ENCODE measurements at regions not wholly inside any gene's neighbourhood (a gene's known extent, or its start where the extent isn't known, plus 50 kb on each side); places are given as distances from the start of the nearest gene placed in this dataset.
A peak's percentile ranks its signal among the peaks of the same experiment; 100 is the strongest.

DNA sequence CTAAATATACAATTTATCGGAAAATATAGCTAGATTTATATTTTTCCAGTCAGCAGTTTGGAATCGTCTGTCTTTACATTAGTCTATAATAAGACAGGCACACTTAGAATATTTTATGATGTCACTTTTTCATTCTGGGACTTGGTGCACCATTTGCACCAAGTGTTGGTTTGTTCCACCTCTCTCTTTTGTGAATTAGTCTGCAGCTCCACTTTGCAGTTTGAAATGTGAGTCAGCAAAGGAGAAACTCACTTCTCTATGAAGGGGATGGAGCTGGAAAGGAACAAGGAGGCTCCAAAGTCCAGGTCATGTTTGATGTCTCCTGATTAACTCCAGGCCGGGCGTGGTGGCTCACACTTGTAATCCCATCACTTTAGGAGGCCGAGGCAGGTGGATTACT, 63.8 kb upstream of the RTN4 start:
- ChIA-PET CTCF (ENCODE audit: low intra/inter-chr PET ratio, low total read pairs) (no interaction called here), POLR2A (interaction anchor here (1.9 kb wide), 1 partner anchor 64 kb away, joined by 5 read pairs; the partner anchor contains the start of gene RTN4)
- Histone ChIP-seq H3K36me3 (replicated peaks in 1 of 2; ENCODE audit: control insufficient read depth in 1 of 2, insufficient read depth in 2 of 2, low read length in 2 of 2) (no peaks in the 10 kb centered on the region), H3K4me3 (replicated peaks in 1 of 3; ENCODE audit: insufficient read depth in 1 of 3, low read depth in 2 of 3, low read length in 3 of 3) (no peak overlapping the region), H3K9ac (ENCODE audit: insufficient read depth, low read depth, low read length) (no peak overlapping the region), H2AFZ (ENCODE audit: low read length) (no peak overlapping the region), H3K4me1 (ENCODE audit: insufficient read depth, low read length) (peaks cover 53% of the 10 kb centered on the region), H3K4me2 (ENCODE audit: low read depth, low read length) (no peak overlapping the region), H3K9me3 (ENCODE audit: low read length) (no peaks in the 10 kb centered on the region), H4K20me1 (ENCODE audit: insufficient read depth, low read length) (peaks cover 4% of the 10 kb centered on the region; the same call in 1 of the 2 replicates), H3K27me3 (ENCODE audit: control insufficient read depth in 1 of 2, insufficient read depth in 2 of 2, low read length in 2 of 2) (peaks cover 0 to 21% of the 10 kb centered on the region in 2 experiments; a peak in 3 of 5 replicates), H3K79me2 (ENCODE audit: insufficient read depth, low read length) (no peaks in the 10 kb centered on the region), H3K27ac (ENCODE audit: extremely low read length, insufficient read depth, low read length) (no peak overlapping the region)
- BruUV-seq (replicated peaks), result no TSS peak
- DNase-seq (ENCODE audit: low spot score), result peak; percentile 38
- 21% methylated on average over 5 of the region's 5 CpGs for WGBS (ENCODE audit: low lambda C conversion rate)
- ATAC-seq, result no peak
- in situ Hi-C loops (cut with HindIII; ENCODE audit: extremely low pct_ligation_motif_present, low pct_unique_long_range_greater_than_20kb) (no loop called here), intact Hi-C loops (cut with micrococcal nuclease; ENCODE audit: unreplicated experiment) (loop anchor here (5.0 kb wide), 1 partner anchor 97 kb away; no protein-coding TSS in a partner anchor)
- no peak for FAIRE-seq
- TF ChIP-seq SCMH1 (CRISPR knock-in tag; IDR thresholded peaks at IDR 0.05; ENCODE audit: borderline replicate concordance) (no peak), ZMYM2 (CRISPR knock-in tag; IDR thresholded peaks at IDR 0.05) (0 out of 2 replicates have a peak, but pooled peaks have one; percentile 27), GATAD2A (CRISPR knock-in tag; IDR thresholded peaks at IDR 0.05) (peak; percentile 25; the same call in 1 of the 2 replicates), ATF7 (IDR thresholded peaks at IDR 0.05) (peak; percentile 62; the same call in 1 of the 2 replicates), ATF7 (CRISPR knock-in tag; IDR thresholded peaks at IDR 0.05) (no peak), ZNF251 (CRISPR knock-in tag; IDR thresholded peaks at IDR 0.05) (no peak), ZNF317 (CRISPR knock-in tag; IDR thresholded peaks at IDR 0.05) (0 out of 2 replicates have a peak, but pooled peaks have one; percentile 41), MAFF (IDR thresholded peaks at IDR 0.05; ENCODE audit: low read depth, low read length) (peak; percentile 46)
- TF ChIP-seq, protein P1, sequence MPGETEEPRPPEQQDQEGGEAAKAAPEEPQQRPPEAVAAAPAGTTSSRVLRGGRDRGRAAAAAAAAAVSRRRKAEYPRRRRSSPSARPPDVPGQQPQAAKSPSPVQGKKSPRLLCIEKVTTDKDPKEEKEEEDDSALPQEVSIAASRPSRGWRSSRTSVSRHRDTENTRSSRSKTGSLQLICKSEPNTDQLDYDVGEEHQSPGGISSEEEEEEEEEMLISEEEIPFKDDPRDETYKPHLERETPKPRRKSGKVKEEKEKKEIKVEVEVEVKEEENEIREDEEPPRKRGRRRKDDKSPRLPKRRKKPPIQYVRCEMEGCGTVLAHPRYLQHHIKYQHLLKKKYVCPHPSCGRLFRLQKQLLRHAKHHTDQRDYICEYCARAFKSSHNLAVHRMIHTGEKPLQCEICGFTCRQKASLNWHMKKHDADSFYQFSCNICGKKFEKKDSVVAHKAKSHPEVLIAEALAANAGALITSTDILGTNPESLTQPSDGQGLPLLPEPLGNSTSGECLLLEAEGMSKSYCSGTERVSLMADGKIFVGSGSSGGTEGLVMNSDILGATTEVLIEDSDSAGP (CRISPR knock-in tag; IDR thresholded peaks at IDR 0.05; ENCODE audit: borderline replicate concordance), result no peak
- TF ChIP-seq, protein P2, sequence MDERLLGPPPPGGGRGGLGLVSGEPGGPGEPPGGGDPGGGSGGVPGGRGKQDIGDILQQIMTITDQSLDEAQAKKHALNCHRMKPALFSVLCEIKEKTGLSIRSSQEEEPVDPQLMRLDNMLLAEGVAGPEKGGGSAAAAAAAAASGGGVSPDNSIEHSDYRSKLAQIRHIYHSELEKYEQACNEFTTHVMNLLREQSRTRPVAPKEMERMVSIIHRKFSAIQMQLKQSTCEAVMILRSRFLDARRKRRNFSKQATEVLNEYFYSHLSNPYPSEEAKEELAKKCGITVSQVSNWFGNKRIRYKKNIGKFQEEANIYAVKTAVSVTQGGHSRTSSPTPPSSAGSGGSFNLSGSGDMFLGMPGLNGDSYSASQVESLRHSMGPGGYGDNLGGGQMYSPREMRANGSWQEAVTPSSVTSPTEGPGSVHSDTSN (CRISPR knock-in tag; IDR thresholded peaks at IDR 0.05), result no peak
- TF ChIP-seq, protein P3, sequence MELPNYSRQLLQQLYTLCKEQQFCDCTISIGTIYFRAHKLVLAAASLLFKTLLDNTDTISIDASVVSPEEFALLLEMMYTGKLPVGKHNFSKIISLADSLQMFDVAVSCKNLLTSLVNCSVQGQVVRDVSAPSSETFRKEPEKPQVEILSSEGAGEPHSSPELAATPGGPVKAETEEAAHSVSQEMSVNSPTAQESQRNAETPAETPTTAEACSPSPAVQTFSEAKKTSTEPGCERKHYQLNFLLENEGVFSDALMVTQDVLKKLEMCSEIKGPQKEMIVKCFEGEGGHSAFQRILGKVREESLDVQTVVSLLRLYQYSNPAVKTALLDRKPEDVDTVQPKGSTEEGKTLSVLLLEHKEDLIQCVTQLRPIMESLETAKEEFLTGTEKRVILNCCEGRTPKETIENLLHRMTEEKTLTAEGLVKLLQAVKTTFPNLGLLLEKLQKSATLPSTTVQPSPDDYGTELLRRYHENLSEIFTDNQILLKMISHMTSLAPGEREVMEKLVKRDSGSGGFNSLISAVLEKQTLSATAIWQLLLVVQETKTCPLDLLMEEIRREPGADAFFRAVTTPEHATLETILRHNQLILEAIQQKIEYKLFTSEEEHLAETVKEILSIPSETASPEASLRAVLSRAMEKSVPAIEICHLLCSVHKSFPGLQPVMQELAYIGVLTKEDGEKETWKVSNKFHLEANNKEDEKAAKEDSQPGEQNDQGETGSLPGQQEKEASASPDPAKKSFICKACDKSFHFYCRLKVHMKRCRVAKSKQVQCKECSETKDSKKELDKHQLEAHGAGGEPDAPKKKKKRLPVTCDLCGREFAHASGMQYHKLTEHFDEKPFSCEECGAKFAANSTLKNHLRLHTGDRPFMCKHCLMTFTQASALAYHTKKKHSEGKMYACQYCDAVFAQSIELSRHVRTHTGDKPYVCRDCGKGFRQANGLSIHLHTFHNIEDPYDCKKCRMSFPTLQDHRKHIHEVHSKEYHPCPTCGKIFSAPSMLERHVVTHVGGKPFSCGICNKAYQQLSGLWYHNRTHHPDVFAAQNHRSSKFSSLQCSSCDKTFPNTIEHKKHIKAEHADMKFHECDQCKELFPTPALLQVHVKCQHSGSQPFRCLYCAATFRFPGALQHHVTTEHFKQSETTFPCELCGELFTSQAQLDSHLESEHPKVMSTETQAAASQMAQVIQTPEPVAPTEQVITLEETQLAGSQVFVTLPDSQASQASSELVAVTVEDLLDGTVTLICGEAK (IDR thresholded peaks at IDR 0.05), result no peak
- TF ChIP-seq, protein P3 (CRISPR knock-in tag; IDR thresholded peaks at IDR 0.05), result no peak

Measured in HepG2 (cell line).